Hepatocyte (in vitro differentiated cells): ENCODE measurements at regions not wholly inside any gene's neighbourhood (a gene's known extent, or its start where the extent isn't known, plus 50 kb on each side); places are given as distances from the start of the nearest gene placed in this dataset.

ENCODE experiments used
- EZH2 ChIP-seq: fragments of 200-600 bp; sonication (generic); IDR thresholded peaks from 2 replicates; pipeline ENCODE4 v1.6.1; 2016; ENCODE audit warnings: antibody characterized with exemption, mild to moderate bottlenecking, borderline replicate concordance
- TF ChIP-seq, protein P1 (sequence below): fragments of 200-600 bp; sonication (generic); IDR thresholded peaks from 2 replicates; pipeline ENCODE4 v1.5.1; 2016; ENCODE audit warnings: antibody characterized with exemption, mild to moderate bottlenecking; ENCODE audit not compliant: poor library complexity

DNA sequence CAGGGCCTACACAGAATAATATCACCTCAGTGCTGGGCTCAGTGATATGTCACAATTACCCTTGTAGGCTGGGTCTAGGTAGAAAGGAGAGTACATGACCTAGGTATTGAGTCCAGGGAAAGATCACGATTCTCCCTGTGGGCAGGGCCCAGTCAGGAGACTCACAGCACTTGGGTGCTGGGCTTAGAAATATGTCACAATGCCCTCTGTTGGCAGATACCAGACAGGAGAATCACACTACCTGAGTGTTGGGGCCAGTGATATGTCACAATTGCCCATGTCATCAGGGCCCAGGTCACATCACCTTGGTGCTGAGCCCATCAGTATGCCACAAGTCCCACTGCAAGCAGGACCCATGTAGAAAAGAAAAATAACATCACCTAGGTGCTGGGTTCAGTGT, 2105.5 kb downstream of the TP53TG3F start:
- TF ChIP-seq, protein P1, sequence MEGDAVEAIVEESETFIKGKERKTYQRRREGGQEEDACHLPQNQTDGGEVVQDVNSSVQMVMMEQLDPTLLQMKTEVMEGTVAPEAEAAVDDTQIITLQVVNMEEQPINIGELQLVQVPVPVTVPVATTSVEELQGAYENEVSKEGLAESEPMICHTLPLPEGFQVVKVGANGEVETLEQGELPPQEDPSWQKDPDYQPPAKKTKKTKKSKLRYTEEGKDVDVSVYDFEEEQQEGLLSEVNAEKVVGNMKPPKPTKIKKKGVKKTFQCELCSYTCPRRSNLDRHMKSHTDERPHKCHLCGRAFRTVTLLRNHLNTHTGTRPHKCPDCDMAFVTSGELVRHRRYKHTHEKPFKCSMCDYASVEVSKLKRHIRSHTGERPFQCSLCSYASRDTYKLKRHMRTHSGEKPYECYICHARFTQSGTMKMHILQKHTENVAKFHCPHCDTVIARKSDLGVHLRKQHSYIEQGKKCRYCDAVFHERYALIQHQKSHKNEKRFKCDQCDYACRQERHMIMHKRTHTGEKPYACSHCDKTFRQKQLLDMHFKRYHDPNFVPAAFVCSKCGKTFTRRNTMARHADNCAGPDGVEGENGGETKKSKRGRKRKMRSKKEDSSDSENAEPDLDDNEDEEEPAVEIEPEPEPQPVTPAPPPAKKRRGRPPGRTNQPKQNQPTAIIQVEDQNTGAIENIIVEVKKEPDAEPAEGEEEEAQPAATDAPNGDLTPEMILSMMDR, result no peak
- no peak for TF ChIP-seq EZH2
